ENCODE measurements at regions not wholly inside any gene's neighbourhood (a gene's known extent, or its start where the extent isn't known, plus 50 kb on each side); places are given as distances from the start of the nearest gene placed in this dataset.

GRCh38 chr9:16178294-16178693 is 625.5 kb downstream of the CCDC171 start:
- ChIA-PET CTCF (interaction anchor here (1.2 kb wide), 1 partner anchor 13 kb away, joined by 3 read pairs; no protein-coding TSS in a partner anchor), POLR2A (interaction anchor here (0.6 kb wide), 1 partner anchor 21 kb away, joined by 3 read pairs; no protein-coding TSS in a partner anchor)
- no peaks in the 10 kb centered on the region for H3K9me3 ChIP-seq
- H4K20me1 ChIP-seq (ENCODE audit: insufficient read depth) = no peaks in the 10 kb centered on the region
- TF ChIP-seq EP300 (IDR thresholded peaks at IDR 0.05; ENCODE audit: borderline replicate concordance in 1 of 2, low read depth in 1 of 2, low read length in 1 of 2) = no peak
- no peak for TF ChIP-seq TCF12 (IDR thresholded peaks at IDR 0.05)
- no peak for TF ChIP-seq USF2 (IDR thresholded peaks at IDR 0.05; ENCODE audit: borderline replicate concordance, low read depth, low read length)
- no peak for TF ChIP-seq NRF1 (IDR thresholded peaks at IDR 0.05; ENCODE audit: low read depth, low read length)
- no peak for TF ChIP-seq SMC3 (IDR thresholded peaks at IDR 0.05; ENCODE audit: low read depth, low read length)
- TF ChIP-seq JUND (IDR thresholded peaks at IDR 0.05) = no peak
- TF ChIP-seq RCOR1 (IDR thresholded peaks at IDR 0.05; ENCODE audit: low read length) = no peak
- no peak for TF ChIP-seq CHD2 (IDR thresholded peaks at IDR 0.05; ENCODE audit: low read length, partially characterized antibody)
- no peak for TF ChIP-seq FOSL2 (IDR thresholded peaks at IDR 0.05; ENCODE audit: borderline replicate concordance, low read depth)
- no peak for TF ChIP-seq TEAD4 (IDR thresholded peaks at IDR 0.05; ENCODE audit: borderline replicate concordance, insufficient read depth)
- TF ChIP-seq REST (IDR thresholded peaks at IDR 0.05; ENCODE audit: low read depth, low read length) = no peak
- no peak for TF ChIP-seq TAF1 (IDR thresholded peaks at IDR 0.05; ENCODE audit: borderline replicate concordance, low read depth, low read length)
- H3K4me3 ChIP-seq (ENCODE audit: low read depth in 2 of 2, low read length in 1 of 2) = no peak overlapping the region
- no peaks in the 10 kb centered on the region for H3K4me1 ChIP-seq (ENCODE audit: control insufficient read depth in 1 of 2, insufficient read depth in 2 of 2, low read depth in 1 of 2, low read length in 1 of 2)
- H3K9me2 ChIP-seq = no peaks in the 10 kb centered on the region
- no peak overlapping the region for H3K27ac ChIP-seq (ENCODE audit: low read depth in 2 of 2, low read length in 1 of 2)
- no peak for DNase-seq
- H3K9ac ChIP-seq = no peak overlapping the region
- H3K27me3 ChIP-seq (ENCODE audit: insufficient read depth) = no peaks in the 10 kb centered on the region
- no peak overlapping the region for H2AFZ ChIP-seq (ENCODE audit: low read depth)
- no peaks in the 10 kb centered on the region for H3F3A ChIP-seq (replicated peaks; ENCODE audit: insufficient read depth)
- H3K36me3 ChIP-seq (replicated peaks in 1 of 2; ENCODE audit: control insufficient read depth in 1 of 2, insufficient read depth in 2 of 2, low read length in 1 of 2) = no peaks in the 10 kb centered on the region
- H3K4me2 ChIP-seq = no peak overlapping the region
- no peaks in the 10 kb centered on the region for H3K79me2 ChIP-seq (ENCODE audit: insufficient read depth)

GRCh38 chr9:16179566-16179965 is 626.7 kb downstream of the CCDC171 start:
- no peaks in the 10 kb centered on the region for H3K4me1 ChIP-seq (ENCODE audit: control insufficient read depth in 1 of 2, insufficient read depth in 2 of 2, low read depth in 1 of 2, low read length in 1 of 2)
- 86% methylated on average over 5 of the region's 5 CpGs for WGBS (ENCODE audit: low lambda C conversion rate)
- H3K9me3 ChIP-seq = no peaks in the 10 kb centered on the region
- no peaks in the 10 kb centered on the region for H3F3A ChIP-seq (replicated peaks; ENCODE audit: insufficient read depth)
- H3K27me3 ChIP-seq (ENCODE audit: insufficient read depth) = no peaks in the 10 kb centered on the region
- ChIA-PET CTCF (interaction anchor here (1.1 to 1.4 kb wide), 4 partner anchors 11 to 21 kb away, joined by 3 to 4 read pairs (median 4); no protein-coding TSS in a partner anchor), POLR2A (no interaction called here)
- no peaks in the 10 kb centered on the region for H3K9me2 ChIP-seq
- H3K4me3 ChIP-seq (ENCODE audit: low read depth in 2 of 2, low read length in 1 of 2) = no peak overlapping the region
- no peak overlapping the region for H3K27ac ChIP-seq (ENCODE audit: low read depth in 2 of 2, low read length in 1 of 2)
- no peaks in the 10 kb centered on the region for H3K36me3 ChIP-seq (replicated peaks in 1 of 2; ENCODE audit: control insufficient read depth in 1 of 2, insufficient read depth in 2 of 2, low read length in 1 of 2)
- H3K9ac ChIP-seq = no peak overlapping the region
- DNase-seq = no peak
- no peaks in the 10 kb centered on the region for H4K20me1 ChIP-seq (ENCODE audit: insufficient read depth)
- H2AFZ ChIP-seq (ENCODE audit: low read depth) = 0 out of 2 replicates have a peak overlapping the region, but pooled peaks have one; percentile 37
- no peak overlapping the region for H3K4me2 ChIP-seq
- no peaks in the 10 kb centered on the region for H3K79me2 ChIP-seq (ENCODE audit: insufficient read depth)
- no peak for TF ChIP-seq MXI1 (IDR thresholded peaks at IDR 0.05; ENCODE audit: low read depth, low read length)
- no peak for TF ChIP-seq FOSL2 (IDR thresholded peaks at IDR 0.05; ENCODE audit: borderline replicate concordance, low read depth)
- no peak for TF ChIP-seq USF1 (IDR thresholded peaks at IDR 0.05; ENCODE audit: borderline replicate concordance, low read depth)
- no peak for TF ChIP-seq TCF12 (IDR thresholded peaks at IDR 0.05)
- TF ChIP-seq RXRA (IDR thresholded peaks at IDR 0.05; ENCODE audit: borderline replicate concordance, low read depth) = no peak
- no peak for TF ChIP-seq ELF1 (IDR thresholded peaks at IDR 0.05)
- TF ChIP-seq FOXJ3 (CRISPR knock-in tag; IDR thresholded peaks at IDR 0.05) = no peak
- no peak for TF ChIP-seq NFIC (IDR thresholded peaks at IDR 0.05; ENCODE audit: borderline replicate concordance)
- no peak for TF ChIP-seq GATA2 (CRISPR knock-in tag; IDR thresholded peaks at IDR 0.05)
- TF ChIP-seq RCOR1 (IDR thresholded peaks at IDR 0.05; ENCODE audit: low read length) = no peak
- no peak for TF ChIP-seq SIN3A (IDR thresholded peaks at IDR 0.05; ENCODE audit: borderline replicate concordance, low read depth, low read length)
- TF ChIP-seq USF2 (IDR thresholded peaks at IDR 0.05; ENCODE audit: borderline replicate concordance, low read depth, low read length) = no peak
- TF ChIP-seq CTCF (IDR thresholded peaks at IDR 0.05) = no peak

Data from SK-N-SH (cell line).